ENCODE measurements at regions not wholly inside any gene's neighbourhood (a gene's known extent, or its start where the extent isn't known, plus 50 kb on each side); places are given as distances from the start of the nearest gene placed in this dataset.
"Not testable (repeated sequence)": the region's sequence is repeated elsewhere in the genome, so short reads cannot be mapped to it uniquely, and the experiment has no call there.

DNA sequence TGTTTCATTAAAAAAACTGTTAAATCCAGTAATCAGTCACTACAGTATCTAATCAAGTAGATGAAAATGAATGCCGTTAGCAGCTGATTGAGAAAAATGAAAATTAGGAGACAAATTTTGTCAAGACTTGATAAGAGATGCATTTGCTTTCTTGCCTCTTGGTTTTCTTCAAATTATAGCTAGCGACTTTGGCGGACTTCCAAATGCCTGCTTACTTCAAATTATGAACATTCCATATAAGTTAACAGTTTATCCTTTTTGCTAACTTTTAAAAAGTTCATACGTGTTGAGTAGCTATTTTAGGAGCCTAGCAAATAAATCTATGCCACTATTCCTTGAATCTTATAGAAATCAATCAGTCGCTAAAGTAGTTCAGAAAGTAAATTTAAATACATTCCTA, 58.8 kb downstream of the PPP4R3C start:
- no peak for DNase-seq

GRCh38 chrX:27399146-27399456, 64.0 kb downstream of the PPP4R3C start:
- no peak for DNase-seq

DNA sequence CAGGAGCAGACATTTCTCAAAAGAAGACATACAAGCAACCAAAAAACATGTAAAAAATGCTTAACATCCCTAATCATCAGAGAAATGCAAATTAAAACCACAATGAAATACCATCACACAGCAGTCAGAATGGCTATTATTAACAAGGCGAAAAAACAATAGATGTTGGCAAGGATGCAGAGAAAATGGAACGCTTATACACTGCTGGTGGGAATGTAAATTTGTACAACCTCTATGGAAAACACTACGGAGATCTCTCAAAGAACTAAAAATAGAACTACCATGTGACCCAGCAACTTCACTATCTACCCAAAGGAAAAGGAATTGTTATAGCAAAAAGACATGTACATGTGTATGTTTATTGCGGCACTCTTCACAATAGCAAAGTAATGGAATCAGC, 71.5 kb downstream of the PPP4R3C start:
- no peak for DNase-seq

DNA sequence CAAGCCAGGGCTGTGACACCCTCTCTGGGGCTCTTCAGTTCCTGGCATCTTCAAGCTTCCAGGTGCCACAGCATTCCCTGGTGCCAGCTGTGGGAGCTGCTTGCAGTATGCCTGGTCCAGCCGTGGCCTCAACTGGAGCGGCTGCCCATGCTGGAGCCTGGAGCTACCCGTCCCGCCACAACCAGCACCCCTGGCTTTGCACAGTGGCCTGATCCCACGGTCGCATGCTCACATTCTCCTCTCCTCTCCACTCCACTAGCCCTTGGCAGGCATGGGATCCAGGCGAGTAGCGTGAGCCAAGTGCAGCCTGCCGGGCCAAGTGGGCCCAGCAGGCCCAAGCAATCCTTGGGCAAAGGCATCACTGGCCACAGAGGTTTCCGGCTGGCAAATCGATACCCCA, 81.7 kb downstream of the PPP4R3C start:
- no peak for DNase-seq

DNA sequence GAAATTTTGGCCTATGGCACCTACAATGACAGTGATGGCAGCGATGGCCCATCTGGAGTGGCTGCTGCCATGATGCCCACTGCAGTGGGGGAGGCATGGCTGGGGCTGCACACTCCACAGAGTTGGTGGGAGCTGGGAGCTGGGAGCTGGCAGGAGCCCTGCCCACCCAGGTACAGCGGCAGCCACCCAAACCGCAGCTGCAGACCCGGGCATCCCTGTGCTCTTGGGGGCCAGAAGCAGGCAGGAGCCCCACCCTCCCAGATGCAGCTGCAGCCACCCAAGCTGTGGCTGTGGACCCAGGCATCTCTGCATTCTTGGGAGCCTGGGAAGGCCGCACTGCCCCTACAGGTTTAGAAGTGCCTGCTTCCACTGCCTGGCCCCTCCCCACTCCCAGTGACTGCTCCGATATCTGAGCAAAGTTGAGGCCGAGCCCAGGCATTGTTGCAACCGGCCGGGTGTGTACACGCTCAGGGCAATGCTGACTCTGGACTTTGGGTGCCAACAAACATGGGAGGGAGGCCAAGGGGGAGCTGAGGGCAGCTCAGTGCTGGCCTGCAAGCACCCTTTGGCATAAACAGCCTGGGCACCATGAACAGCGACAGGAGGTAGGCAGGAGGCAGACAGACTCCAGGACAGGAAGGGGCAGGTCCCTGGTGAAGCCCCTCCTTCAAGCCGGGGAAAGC, 82.8 kb downstream of the PPP4R3C start:
- DNase-seq = no peak

DNA sequence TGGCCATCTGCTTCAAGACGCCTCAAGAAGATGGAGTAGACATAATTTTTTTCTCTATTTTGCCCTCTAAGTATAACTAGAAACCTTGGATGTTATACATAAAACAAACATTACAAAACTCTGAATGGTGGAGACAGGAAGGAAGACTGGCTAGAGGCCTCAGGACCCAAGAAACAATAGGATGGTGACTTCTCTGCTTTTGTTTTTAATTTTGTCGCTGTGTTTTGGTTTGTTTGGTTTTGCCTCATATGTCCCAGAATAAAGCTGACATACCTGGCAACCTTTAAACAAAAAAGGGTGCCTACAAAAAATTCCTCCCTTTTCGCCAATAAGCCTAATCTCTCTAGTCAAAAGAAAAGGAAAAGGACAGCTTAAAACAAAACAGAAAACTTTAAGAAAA, 109.1 kb downstream of the PPP4R3C start:
- DNase-seq = no peak

- DNase-seq = no peak
Observed at GRCh38 chrX:27350476-27350875, 112.7 kb downstream of the PPP4R3C start.

- DNase-seq = peak; percentile 46
Observed at GRCh38 chrX:27336466-27337091, 126.6 kb downstream of the PPP4R3C start.

GRCh38 chrX:27321632-27322031, 141.5 kb downstream of the PPP4R3C start:
- no peak for DNase-seq

GRCh38 chrX:27309406-27309805, 153.7 kb downstream of the PPP4R3C start:
- DNase-seq = no peak

DNA sequence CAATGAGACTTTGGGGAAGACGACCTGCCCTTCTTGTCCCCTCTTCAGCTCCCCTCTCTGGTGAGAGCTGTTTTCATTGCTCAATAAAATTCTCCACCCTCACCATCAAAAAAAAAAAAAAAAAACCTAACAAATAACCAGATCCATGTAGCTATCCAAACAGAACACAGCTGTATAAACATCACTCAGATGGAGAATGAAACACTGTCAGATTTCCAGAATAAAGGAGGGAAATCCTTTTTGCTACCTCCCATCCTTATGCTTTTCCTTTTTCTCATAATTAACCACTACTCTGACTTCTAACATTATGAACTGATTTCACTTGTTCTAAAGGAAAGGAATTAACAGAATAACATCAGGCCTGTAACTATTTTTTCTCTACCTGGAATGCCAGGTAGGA, 155.6 kb downstream of the PPP4R3C start:
- no peak for DNase-seq

- DNase-seq = not testable (repeated sequence)
Observed at GRCh38 chrX:27292552-27292951, 170.6 kb downstream of the PPP4R3C start.

GRCh38 chrX:27276751-27277150, 186.4 kb downstream of the PPP4R3C start:
- no peak for DNase-seq

- DNase-seq = no peak
Observed at GRCh38 chrX:27254656-27255055, 208.5 kb downstream of the PPP4R3C start.

DNA sequence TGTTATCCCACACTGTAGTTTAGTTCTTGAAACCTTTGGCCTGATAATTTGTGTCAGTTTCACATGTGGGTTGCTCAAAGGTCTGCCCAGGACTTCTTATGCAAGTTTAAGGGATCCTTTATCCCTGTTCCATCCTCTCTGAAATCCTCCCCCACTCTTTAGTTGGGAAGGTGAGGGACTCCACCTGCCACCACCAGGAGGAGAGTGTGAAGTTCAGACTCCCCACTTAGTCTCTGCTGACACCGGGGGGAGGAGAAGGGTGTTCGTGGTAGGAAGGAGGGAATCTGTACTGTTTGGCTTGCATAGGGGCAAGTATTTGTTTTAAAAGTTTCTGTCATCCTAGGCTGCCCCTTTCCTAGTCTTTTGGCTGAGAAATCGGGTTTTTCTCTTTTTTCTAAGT, 211.8 kb downstream of the PPP4R3C start:
- no peak for DNase-seq

GRCh38 chrX:27242581-27242980, 220.6 kb downstream of the PPP4R3C start:
- no peak for DNase-seq

- DNase-seq = no peak
Observed at GRCh38 chrX:27241981-27242380, 221.2 kb downstream of the PPP4R3C start.

DNA sequence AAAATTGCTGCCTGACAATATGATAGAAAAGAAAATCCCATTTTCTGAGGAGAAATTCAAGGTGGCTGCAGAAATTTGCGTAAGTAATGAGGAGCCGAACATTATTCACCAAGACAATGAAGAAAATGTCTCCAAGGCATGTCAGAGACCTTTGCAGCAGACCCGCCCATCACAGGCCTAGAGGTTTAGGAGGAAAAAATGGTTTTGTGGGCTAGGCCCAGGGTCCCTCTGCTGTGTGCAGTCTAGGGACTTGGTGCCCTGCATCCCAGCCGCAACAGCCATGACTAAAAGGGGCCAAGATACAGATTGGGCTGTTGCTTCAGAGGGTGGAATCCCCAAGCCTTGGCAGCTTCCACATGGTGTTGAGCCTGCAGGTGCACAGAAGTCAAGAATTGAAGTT, 223.1 kb downstream of the PPP4R3C start:
- DNase-seq = not testable (repeated sequence)

DNA sequence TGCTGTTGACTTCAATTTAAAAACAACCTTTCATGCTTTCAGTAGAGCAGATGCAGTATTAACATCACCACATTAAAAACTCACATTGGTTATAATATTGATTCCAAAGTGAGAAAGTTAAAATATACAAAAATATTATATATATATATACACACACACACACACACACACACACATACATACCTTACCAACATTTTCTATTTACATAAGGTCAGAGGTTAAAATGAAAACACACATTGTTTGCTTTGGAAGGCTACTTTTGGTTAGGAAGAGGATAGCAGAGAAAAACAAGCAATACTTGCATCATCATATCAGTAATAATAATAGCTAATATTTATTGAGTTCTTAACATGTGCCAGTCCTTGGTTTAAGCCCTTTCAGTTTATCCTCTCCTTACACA, 226.5 kb downstream of the PPP4R3C start:
- DNase-seq = no peak

- no peak for DNase-seq
Observed at GRCh38 chrX:27229721-27230120, 233.4 kb downstream of the PPP4R3C start.

GRCh38 chrX:27222661-27223060, 240.5 kb downstream of the PPP4R3C start:
- DNase-seq = no peak

DNA sequence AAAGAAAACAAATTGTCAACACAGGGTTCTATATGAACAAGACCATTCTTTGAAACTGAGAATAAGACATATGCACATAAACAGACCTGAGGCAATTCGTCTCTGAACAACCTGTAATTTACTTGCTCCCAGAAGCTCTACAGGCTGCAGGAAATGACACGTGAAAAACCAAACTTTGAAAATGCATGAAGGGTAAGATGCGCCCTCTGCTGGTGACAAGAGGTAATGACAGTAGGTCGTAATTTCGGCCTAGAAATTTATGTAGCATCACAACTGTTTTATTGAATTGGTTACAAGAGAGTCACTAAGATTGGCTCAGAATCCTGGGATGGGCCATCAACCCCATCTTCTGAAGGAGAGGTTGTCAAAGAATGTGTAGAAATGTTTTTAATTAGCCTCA, 276.5 kb downstream of the PPP4R3C start:
- peak; percentile 17 for DNase-seq

GRCh38 chrX:27163236-27163635, 299.9 kb downstream of the PPP4R3C start:
- no peak for DNase-seq

- no peak for DNase-seq
Observed at GRCh38 chrX:27162496-27162895, 300.6 kb downstream of the PPP4R3C start.

DNA sequence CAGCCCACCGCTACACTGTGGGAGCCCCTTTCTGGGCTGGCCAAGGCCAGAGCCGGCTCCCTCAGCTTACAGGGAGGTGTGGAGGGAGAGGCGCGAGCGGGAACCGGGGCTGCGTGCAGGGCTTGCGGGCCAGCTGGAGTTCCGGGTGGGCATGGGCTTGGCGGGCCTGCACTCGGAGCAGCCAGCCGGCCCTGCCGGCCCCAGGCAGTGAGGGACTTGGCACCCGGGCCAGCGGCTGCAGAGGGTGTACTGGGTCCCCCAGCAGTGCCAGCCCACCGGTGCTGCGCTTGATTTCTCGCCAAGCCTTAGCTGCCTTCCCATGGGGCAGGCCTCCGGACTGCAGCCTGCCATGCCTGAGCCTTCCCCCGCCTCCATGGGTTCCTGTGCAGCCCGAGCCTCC, 306.2 kb downstream of the PPP4R3C start:
- DNase-seq = not testable (repeated sequence)
